Hematopoietic multipotent progenitor cell (in vitro differentiated cells): ENCODE measurements at regions not wholly inside any gene's neighbourhood (a gene's known extent, or its start where the extent isn't known, plus 50 kb on each side); places are given as distances from the start of the nearest gene placed in this dataset.

Experiments used
- DNase-seq, 3 donors: peaks; one replicate each; pipeline ENCODE4 v3.0.0-alpha.2; 2011 to 2015; ENCODE audit warnings: low read depth in 2 of 3, low spot score in 2 of 3

- no peak for DNase-seq
Measured at GRCh38 chr14:95034788-95035187, 122.5 kb downstream of the DICER1 start.

- DNase-seq, result no peak
Measured at GRCh38 chr14:95033682-95034632, 123.4 kb downstream of the DICER1 start.

- no peak for DNase-seq
Measured at GRCh38 chr14:95033031-95033430, 124.3 kb downstream of the DICER1 start.

- DNase-seq, result no peak
Measured at GRCh38 chr14:95026851-95027463, 130.4 kb downstream of the DICER1 start.

DNA sequence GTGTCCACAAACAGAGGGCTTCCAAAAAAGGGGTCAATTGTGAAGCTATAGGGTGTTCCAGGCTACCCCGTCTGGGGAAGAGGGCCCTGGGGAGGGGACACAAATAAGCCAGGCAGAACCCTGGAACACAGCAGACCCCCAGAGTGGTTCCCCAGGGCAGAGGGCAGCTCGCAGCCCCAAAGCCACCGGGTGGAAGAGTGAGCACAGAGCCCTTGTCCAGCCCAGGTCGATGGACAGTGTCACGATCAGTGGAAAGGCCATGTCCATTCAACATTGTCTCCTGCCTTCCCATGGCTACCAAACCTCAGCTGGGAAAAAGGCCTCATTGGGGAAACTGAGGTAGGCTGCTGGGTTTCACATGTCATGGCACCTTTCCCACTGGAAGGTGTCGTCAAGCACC, 131.4 kb downstream of the DICER1 start:
- no peak for DNase-seq

DNA sequence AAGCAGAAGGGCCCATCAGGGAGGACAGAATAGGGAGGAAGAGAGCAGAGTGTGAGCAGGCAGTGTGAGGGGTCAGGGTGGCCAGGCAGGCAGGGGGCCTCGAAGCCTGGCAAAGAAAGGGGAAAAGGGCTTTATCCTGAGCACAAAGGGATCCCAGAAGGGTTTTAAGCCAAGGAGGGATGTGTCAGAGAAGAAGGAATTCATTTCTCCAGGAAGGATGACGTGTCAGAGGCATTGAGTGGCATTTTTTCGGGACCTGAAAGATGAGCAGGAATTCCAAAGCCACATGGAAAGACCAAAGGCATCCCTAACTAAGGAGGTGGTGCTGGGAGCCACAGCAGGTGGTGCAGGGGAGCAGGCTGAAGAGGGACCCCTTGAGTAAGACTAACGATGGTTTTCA, 132.1 kb downstream of the DICER1 start:
- DNase-seq, result no peak

DNA sequence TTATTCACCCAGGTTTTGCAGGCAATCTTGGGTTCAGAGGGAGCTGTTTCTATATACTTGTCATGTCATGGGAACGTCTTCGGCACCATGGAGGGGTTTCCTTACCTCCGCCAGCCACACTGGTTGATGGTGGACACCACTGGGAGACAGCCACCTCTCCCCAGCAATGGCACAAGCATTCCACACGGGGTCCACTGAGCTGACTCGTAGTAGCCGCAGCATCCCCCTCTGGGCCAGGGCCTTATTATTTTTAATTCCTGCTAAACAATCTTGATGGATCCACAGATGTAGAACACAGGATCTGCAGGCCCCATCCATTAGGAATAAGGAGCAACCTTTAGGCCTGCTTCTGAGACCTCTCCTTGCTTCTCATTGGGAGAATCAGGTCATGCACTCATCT, 132.9 kb downstream of the DICER1 start:
- DNase-seq, result no peak

- DNase-seq, result no peak
Measured at GRCh38 chr14:95023886-95024285, 133.4 kb downstream of the DICER1 start.

DNA sequence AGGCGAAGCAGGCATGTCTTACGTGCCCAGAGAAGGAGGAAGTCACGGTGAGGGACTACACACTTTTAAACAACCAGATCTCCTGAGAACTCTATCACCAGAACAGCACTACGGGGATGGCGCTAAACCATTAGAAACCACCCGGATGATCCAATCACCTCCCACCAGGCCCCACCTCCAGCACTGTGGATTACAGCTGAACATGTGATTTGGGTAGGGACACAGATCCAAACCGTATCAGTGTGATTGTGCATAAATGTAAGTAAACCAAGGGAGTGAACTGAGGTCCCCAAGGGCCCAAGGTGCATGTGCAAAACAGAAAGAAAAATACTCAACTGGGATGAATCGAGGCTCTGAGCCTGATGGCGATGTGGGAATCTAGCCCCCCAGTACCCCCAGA, 134.2 kb downstream of the DICER1 start:
- DNase-seq, result no peak

DNA sequence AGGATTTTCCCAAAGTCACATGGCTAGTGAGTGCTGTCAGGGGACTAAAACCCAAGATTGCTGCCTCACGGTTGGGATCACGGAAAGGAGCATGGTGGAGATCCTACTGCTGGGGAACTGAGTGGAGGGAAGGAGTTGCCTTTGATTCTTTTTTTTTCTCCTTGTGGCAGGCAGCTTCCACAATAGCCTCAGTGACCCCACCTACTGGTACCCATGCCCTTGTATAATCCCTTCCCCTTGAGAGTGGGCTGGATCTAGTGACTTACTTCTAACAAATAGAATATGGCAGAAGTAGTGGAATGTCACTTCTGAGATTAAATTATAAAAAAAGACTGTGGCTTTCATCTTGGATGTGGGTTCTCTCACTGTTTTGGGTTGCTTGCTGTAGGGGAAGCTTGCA, 135.7 kb downstream of the DICER1 start:
- DNase-seq, result no peak

DNA sequence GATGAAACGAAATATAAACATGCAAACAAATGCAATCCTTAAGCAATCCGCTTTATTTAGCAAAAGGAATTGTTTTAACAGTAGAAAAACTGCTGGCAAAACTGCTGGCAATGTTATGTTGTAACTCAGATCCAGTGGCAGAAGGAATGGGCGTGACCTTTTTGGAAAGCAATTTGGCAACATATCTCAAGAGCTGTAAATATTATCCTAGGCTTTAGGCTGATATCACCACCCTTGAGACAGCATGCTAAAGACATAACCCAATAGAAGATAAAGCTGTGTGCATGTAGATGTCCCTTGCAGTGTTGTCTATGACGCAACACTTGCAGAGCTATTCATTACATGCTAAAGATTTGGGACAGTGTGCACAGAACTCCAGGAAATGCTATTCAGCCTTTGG, 138.5 kb downstream of the DICER1 start:
- DNase-seq, result no peak

DNA sequence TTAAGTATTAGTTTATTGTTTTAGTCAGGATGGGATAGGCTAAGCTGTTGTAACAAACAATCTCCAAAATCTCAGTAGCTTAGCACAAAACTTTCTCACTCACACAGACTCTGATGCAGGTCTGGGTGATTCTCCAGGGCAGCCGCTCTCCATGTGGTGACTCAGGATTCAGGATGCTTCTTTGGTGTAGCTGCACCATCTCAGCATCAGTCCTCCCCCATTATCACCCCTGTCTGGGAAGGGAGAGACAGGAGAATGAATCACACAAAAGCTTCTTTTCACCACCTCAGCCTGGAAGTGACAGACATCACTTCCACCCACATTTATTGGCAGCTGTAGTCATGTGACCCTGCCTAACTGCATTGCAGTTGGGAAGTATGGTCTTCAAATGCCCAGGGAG, 142.3 kb downstream of the DICER1 start:
- DNase-seq, result no peak

- DNase-seq, result no peak
Measured at GRCh38 chr14:95014036-95014435, 143.3 kb downstream of the DICER1 start.

GRCh38 chr14:95011445-95012006, 145.8 kb downstream of the DICER1 start:
- DNase-seq, result no peak

DNA sequence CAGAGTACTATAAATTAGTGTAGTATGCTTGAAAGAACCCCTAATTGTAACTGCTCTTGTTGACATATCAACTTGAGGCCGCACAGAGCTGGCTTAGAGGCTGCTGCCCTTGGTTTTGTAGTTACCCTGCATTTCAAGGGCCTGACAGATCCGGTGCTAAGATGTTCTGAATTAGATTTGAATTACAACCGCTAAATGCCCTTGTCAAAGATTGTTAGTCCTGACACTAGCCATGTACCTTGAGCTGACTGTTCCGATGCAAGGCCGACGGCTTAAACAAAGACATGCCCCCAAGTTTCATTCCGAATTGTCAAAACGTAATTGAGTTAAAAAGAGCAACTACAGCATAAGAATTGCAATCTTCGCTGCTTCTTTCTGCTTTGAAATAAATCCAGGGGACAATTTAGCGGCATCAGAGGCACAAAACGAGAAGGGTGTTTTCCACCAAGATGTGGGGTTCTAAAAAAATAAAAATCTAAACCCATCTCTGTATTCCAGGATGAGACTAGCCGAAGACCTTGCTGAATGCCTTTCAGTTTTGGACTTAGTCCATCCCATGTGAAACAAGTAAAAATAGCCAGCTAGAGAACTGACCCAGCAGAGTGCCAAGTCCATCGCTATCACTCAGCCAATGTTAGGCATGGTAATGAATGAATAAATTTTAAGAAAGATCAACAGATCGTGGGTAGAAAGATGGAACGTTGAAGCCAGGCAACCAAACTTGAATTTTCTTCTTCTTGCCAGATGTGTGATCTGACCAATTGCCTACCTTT, 148.7 kb downstream of the DICER1 start:
- no peak for DNase-seq

DNA sequence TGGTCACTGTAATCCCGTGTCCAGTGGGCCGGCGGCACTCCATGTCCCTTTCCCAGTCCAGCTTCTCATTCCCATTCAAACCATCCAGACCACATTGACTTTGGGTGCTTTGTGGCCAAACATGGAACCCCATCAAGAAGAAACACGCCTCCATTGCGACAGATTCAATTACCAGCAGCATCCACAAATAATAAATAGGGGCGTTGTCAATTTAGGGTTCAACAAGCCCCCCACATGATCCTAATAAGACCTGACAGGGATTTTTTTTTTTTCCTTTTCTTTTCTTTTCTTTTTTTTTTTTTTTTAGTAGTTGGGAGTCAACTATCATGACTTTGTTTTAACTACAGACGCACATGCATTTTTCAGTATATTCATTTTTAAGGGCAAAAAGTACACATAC, 149.4 kb downstream of the DICER1 start:
- DNase-seq, result no peak

GRCh38 chr14:95006479-95006878, 150.8 kb downstream of the DICER1 start:
- DNase-seq, result no peak

GRCh38 chr14:95006051-95006450, 151.3 kb downstream of the DICER1 start:
- DNase-seq, result no peak

GRCh38 chr14:95003099-95003960, 154.0 kb downstream of the DICER1 start:
- DNase-seq, result no peak

- peak in 1 of 3 donors; percentile 28 for DNase-seq
Measured at GRCh38 chr14:94998685-94999084, 158.6 kb downstream of the DICER1 start.
